OCI-LY7 (cell line): ENCODE measurements at regions not wholly inside any gene's neighbourhood (a gene's known extent, or its start where the extent isn't known, plus 50 kb on each side); places are given as distances from the start of the nearest gene placed in this dataset.

Experiments
- BruUV-seq: library from RNA; stranded (reverse); fragments of 400-500 nt; replicated peaks from 2 replicates; lab custom pipeline; 2021; lab: Mats Ljungman, UMichigan
- CTCF ChIA-PET: fragments of 300-600 bp; sonication (Branson Sonifier 250); formaldehyde crosslinking; loops from one replicate; lab custom pipeline; 2022; ENCODE audit warnings: antibody characterized with exemption; ENCODE audit not compliant: unreplicated experiment; lab: Charles Lee
- POLR2A ChIA-PET: fragments of 300-600 bp; sonication (Branson Sonifier 250); formaldehyde crosslinking; loops from one replicate; lab custom pipeline; 2022; ENCODE audit warnings: antibody characterized with exemption; lab: Charles Lee
- DNase-seq: peaks from one replicate; pipeline ENCODE4 v3.0.0-alpha.2; 2015; ENCODE audit warnings: low spot score
- H2AFZ ChIP-seq: fragments of 200-600 bp; sonication (generic), shearing (Covaris generic); 2 replicates; pipeline ENCODE4 v1.6.1; 2014; ENCODE audit warnings: mild to moderate bottlenecking, antibody characterized with exemption, low read length, moderate library complexity
- H3K27ac ChIP-seq: fragments of 200-600 bp; sonication (generic); 2 replicates; pipeline ENCODE4 v1.5.1; 2014; ENCODE audit warnings: mixed run types, low read depth, mild to moderate bottlenecking, moderate library complexity, low read length, inconsistent platforms; ENCODE audit not compliant: poor library complexity, severe bottlenecking
- H3K36me3 ChIP-seq: fragments of 200-600 bp; sonication (generic); 2 replicates; pipeline ENCODE4 v1.6.1; 2014; ENCODE audit warnings: mild to moderate bottlenecking, antibody characterized with exemption, low read length, moderate library complexity, mixed read lengths; ENCODE audit not compliant: insufficient read depth
- H3K4me1 ChIP-seq: fragments of 200-600 bp; sonication (generic); 2 replicates; pipeline ENCODE4 v1.5.1; 2014; ENCODE audit warnings: mild to moderate bottlenecking, low read length; ENCODE audit not compliant: insufficient read depth, poor library complexity, severe bottlenecking
- H3K4me2 ChIP-seq: fragments of 200-600 bp; sonication (generic); 2 replicates; pipeline ENCODE4 v1.6.1; 2014; ENCODE audit warnings: mild to moderate bottlenecking, low read length
- H3K4me3 ChIP-seq: fragments of 200-600 bp; sonication (generic); 2 replicates; pipeline ENCODE4 v1.5.1; 2014; ENCODE audit warnings: mild to moderate bottlenecking, low read depth, low read length; ENCODE audit not compliant: poor library complexity, severe bottlenecking
- H3K79me2 ChIP-seq: fragments of 200-600 bp; sonication (generic); 2 replicates; pipeline ENCODE4 v1.6.1; 2016; ENCODE audit warnings: low read depth, mild to moderate bottlenecking, low read length, moderate library complexity, mixed read lengths; ENCODE audit not compliant: insufficient read depth
- H3K9me2 ChIP-seq: fragments of 200-600 bp; sonication (generic); 2 replicates; pipeline ENCODE4 v1.6.1; 2016; ENCODE audit warnings: mild to moderate bottlenecking, low read length, mixed read lengths; ENCODE audit not compliant: insufficient read depth
- H3K9me3 ChIP-seq: fragments of 200-600 bp; sonication (generic); 2 replicates; pipeline ENCODE4 v1.6.1; 2014; ENCODE audit warnings: mild to moderate bottlenecking, mixed run types, low read length, mixed read lengths
- H4K20me1 ChIP-seq: fragments of 200-600 bp; sonication (generic); 2 replicates; pipeline ENCODE4 v1.6.1; 2014; ENCODE audit warnings: mild to moderate bottlenecking, antibody characterized with exemption, low read length, moderate library complexity, mixed read lengths; ENCODE audit not compliant: insufficient read depth
- CTCF ChIP-seq: fragments of 200-600 bp; sonication (generic); conservative IDR thresholded peaks from 2 replicates; pipeline ENCODE4 v1.5.1; 2014; ENCODE audit warnings: mild to moderate bottlenecking, antibody characterized with exemption, low read length, moderate library complexity, mixed read lengths
- EZH2phosphoT487 ChIP-seq: fragments of 200-600 bp; sonication (generic); IDR thresholded peaks from 2 replicates; pipeline ENCODE4 v1.6.1; 2018; ENCODE audit warnings: low read depth, borderline replicate concordance, mild to moderate bottlenecking, mixed run types, antibody characterized with exemption, low read length, moderate library complexity, mixed read lengths
- intact Hi-C: fragments of 100-400 bp; cut with micrococcal nuclease; formaldehyde crosslinking; loops from one replicate; pipeline ENCODE4 v1.10.0; 2022; ENCODE audit not compliant: unreplicated experiment

- intact Hi-C loops = no loop called here
- Histone ChIP-seq H3K9me2 (no peaks in the 10 kb centered on the region), H2AFZ (no peak overlapping the region), H3K79me2 (no peaks in the 10 kb centered on the region), H3K4me1 (no peaks in the 10 kb centered on the region), H4K20me1 (no peaks in the 10 kb centered on the region), H3K27ac (no peak overlapping the region), H3K9me3 (no peaks in the 10 kb centered on the region), H3K4me3 (no peak overlapping the region), H3K36me3 (no peaks in the 10 kb centered on the region), H3K4me2 (no peak overlapping the region)
- TF ChIP-seq EZH2phosphoT487 = no peak
- no peak for TF ChIP-seq CTCF
- POLR2A ChIA-PET = no interaction called here
- DNase-seq = no peak
- no TSS peak for BruUV-seq
- CTCF ChIA-PET = no interaction called here
These were observed 650.8 kb upstream of the FANCL start for GRCh38 chr2:58891828-58892377.

GRCh38 chr2:58890865-58891525 lies 649.9 kb upstream of the FANCL start:
- Histone ChIP-seq H3K9me3 (no peaks in the 10 kb centered on the region), H3K4me2 (no peak overlapping the region), H2AFZ (no peak overlapping the region), H3K9me2 (no peaks in the 10 kb centered on the region), H4K20me1 (no peaks in the 10 kb centered on the region), H3K27ac (no peak overlapping the region), H3K79me2 (no peaks in the 10 kb centered on the region), H3K4me3 (no peak overlapping the region), H3K4me1 (no peaks in the 10 kb centered on the region), H3K36me3 (no peaks in the 10 kb centered on the region)
- intact Hi-C loops = no loop called here
- BruUV-seq = no TSS peak
- ChIA-PET POLR2A (no interaction called here), CTCF (no interaction called here)
- TF ChIP-seq CTCF = no peak
- TF ChIP-seq EZH2phosphoT487 = no peak
- no peak for DNase-seq

GRCh38 chr2:58886009-58886408 lies 644.9 kb upstream of the FANCL start:
- ChIA-PET POLR2A (no interaction called here), CTCF (no interaction called here)
- Histone ChIP-seq H4K20me1 (no peaks in the 10 kb centered on the region), H2AFZ (no peak overlapping the region), H3K4me1 (no peaks in the 10 kb centered on the region), H3K4me3 (no peak overlapping the region), H3K79me2 (no peaks in the 10 kb centered on the region), H3K4me2 (no peak overlapping the region), H3K9me3 (no peaks in the 10 kb centered on the region), H3K27ac (no peak overlapping the region), H3K9me2 (no peaks in the 10 kb centered on the region), H3K36me3 (no peaks in the 10 kb centered on the region)
- intact Hi-C loops = no loop called here
- BruUV-seq = no TSS peak
- DNase-seq = no peak
- no peak for TF ChIP-seq EZH2phosphoT487
- no peak for TF ChIP-seq CTCF
